ENCODE measurements at regions not wholly inside any gene's neighbourhood (a gene's known extent, or its start where the extent isn't known, plus 50 kb on each side); places are given as distances from the start of the nearest gene placed in this dataset.

- ATAC-seq = no peak
- no peak for TF ChIP-seq ARNTL (CRISPR knock-in tag; IDR thresholded peaks at IDR 0.05; ENCODE audit: borderline replicate concordance, low read depth)
- TF ChIP-seq, protein P1, sequence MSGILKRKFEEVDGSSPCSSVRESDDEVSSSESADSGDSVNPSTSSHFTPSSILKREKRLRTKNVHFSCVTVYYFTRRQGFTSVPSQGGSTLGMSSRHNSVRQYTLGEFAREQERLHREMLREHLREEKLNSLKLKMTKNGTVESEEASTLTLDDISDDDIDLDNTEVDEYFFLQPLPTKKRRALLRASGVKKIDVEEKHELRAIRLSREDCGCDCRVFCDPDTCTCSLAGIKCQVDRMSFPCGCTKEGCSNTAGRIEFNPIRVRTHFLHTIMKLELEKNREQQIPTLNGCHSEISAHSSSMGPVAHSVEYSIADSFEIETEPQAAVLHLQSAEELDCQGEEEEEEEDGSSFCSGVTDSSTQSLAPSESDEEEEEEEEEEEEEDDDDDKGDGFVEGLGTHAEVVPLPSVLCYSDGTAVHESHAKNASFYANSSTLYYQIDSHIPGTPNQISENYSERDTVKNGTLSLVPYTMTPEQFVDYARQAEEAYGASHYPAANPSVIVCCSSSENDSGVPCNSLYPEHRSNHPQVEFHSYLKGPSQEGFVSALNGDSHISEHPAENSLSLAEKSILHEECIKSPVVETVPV (CRISPR knock-in tag; IDR thresholded peaks at IDR 0.05) = no peak
- TF ChIP-seq ZNF70 (CRISPR knock-in tag; IDR thresholded peaks at IDR 0.05) = no peak
- no peak for TF ChIP-seq ESRRG (CRISPR knock-in tag; IDR thresholded peaks at IDR 0.05)
- TF ChIP-seq RARB (CRISPR knock-in tag; IDR thresholded peaks at IDR 0.05) = no peak
- TF ChIP-seq CREB5 (CRISPR knock-in tag; IDR thresholded peaks at IDR 0.05; ENCODE audit: low read depth) = no peak
- TF ChIP-seq TOX (CRISPR knock-in tag; IDR thresholded peaks at IDR 0.05; ENCODE audit: borderline replicate concordance) = no peak
- TF ChIP-seq BACH2 (CRISPR knock-in tag; IDR thresholded peaks at IDR 0.05; ENCODE audit: borderline replicate concordance) = no peak
- no peak for TF ChIP-seq PPARA (CRISPR knock-in tag; IDR thresholded peaks at IDR 0.05; ENCODE audit: borderline replicate concordance)
- TF ChIP-seq ZNF565 (CRISPR knock-in tag; conservative IDR thresholded peaks at IDR 0.05; ENCODE audit: low read depth) = no peak
- TF ChIP-seq ZFP30 (CRISPR knock-in tag; IDR thresholded peaks at IDR 0.05) = no peak
- no peak for TF ChIP-seq ZNF8 (CRISPR knock-in tag; IDR thresholded peaks at IDR 0.05)
- TF ChIP-seq TCF4 (CRISPR knock-in tag; IDR thresholded peaks at IDR 0.05; ENCODE audit: borderline replicate concordance) = no peak
- TF ChIP-seq ZFP3 (CRISPR knock-in tag; IDR thresholded peaks at IDR 0.05) = no peak
- TF ChIP-seq ZC3H10 (CRISPR knock-in tag; IDR thresholded peaks at IDR 0.05) = no peak
- TF ChIP-seq ISL1 (CRISPR knock-in tag; IDR thresholded peaks at IDR 0.05) = no peak
- TF ChIP-seq, protein P2, sequence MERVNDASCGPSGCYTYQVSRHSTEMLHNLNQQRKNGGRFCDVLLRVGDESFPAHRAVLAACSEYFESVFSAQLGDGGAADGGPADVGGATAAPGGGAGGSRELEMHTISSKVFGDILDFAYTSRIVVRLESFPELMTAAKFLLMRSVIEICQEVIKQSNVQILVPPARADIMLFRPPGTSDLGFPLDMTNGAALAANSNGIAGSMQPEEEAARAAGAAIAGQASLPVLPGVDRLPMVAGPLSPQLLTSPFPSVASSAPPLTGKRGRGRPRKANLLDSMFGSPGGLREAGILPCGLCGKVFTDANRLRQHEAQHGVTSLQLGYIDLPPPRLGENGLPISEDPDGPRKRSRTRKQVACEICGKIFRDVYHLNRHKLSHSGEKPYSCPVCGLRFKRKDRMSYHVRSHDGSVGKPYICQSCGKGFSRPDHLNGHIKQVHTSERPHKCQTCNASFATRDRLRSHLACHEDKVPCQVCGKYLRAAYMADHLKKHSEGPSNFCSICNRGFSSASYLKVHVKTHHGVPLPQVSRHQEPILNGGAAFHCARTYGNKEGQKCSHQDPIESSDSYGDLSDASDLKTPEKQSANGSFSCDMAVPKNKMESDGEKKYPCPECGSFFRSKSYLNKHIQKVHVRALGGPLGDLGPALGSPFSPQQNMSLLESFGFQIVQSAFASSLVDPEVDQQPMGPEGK (CRISPR knock-in tag; IDR thresholded peaks at IDR 0.05; ENCODE audit: borderline replicate concordance) = no peak
Measured at GRCh38 chr15:87200149-87200548, 1056.4 kb downstream of the NTRK3 start.

GRCh38 chr15:87197981-87198380 lies 1058.6 kb downstream of the NTRK3 start:
- ATAC-seq = no peak
- no peak for TF ChIP-seq ZNF70 (CRISPR knock-in tag; IDR thresholded peaks at IDR 0.05)
- no peak for TF ChIP-seq BACH2 (CRISPR knock-in tag; IDR thresholded peaks at IDR 0.05; ENCODE audit: borderline replicate concordance)
- no peak for TF ChIP-seq ZNF8 (CRISPR knock-in tag; IDR thresholded peaks at IDR 0.05)
- no peak for TF ChIP-seq TOX (CRISPR knock-in tag; IDR thresholded peaks at IDR 0.05; ENCODE audit: borderline replicate concordance)
- TF ChIP-seq ZNF565 (CRISPR knock-in tag; conservative IDR thresholded peaks at IDR 0.05; ENCODE audit: low read depth) = no peak
- TF ChIP-seq RARB (CRISPR knock-in tag; IDR thresholded peaks at IDR 0.05) = no peak
- no peak for TF ChIP-seq SNAI2 (CRISPR knock-in tag; IDR thresholded peaks at IDR 0.05)
- no peak for TF ChIP-seq ZFP30 (CRISPR knock-in tag; IDR thresholded peaks at IDR 0.05)
- TF ChIP-seq ESRRG (CRISPR knock-in tag; IDR thresholded peaks at IDR 0.05) = no peak
- TF ChIP-seq, protein P3, sequence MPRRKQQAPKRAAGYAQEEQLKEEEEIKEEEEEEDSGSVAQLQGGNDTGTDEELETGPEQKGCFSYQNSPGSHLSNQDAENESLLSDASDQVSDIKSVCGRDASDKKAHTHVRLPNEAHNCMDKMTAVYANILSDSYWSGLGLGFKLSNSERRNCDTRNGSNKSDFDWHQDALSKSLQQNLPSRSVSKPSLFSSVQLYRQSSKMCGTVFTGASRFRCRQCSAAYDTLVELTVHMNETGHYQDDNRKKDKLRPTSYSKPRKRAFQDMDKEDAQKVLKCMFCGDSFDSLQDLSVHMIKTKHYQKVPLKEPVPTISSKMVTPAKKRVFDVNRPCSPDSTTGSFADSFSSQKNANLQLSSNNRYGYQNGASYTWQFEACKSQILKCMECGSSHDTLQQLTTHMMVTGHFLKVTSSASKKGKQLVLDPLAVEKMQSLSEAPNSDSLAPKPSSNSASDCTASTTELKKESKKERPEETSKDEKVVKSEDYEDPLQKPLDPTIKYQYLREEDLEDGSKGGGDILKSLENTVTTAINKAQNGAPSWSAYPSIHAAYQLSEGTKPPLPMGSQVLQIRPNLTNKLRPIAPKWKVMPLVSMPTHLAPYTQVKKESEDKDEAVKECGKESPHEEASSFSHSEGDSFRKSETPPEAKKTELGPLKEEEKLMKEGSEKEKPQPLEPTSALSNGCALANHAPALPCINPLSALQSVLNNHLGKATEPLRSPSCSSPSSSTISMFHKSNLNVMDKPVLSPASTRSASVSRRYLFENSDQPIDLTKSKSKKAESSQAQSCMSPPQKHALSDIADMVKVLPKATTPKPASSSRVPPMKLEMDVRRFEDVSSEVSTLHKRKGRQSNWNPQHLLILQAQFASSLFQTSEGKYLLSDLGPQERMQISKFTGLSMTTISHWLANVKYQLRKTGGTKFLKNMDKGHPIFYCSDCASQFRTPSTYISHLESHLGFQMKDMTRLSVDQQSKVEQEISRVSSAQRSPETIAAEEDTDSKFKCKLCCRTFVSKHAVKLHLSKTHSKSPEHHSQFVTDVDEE (CRISPR knock-in tag; IDR thresholded peaks at IDR 0.05) = no peak
- TF ChIP-seq, protein P1 (CRISPR knock-in tag; IDR thresholded peaks at IDR 0.05) = no peak
- TF ChIP-seq ZFP3 (CRISPR knock-in tag; IDR thresholded peaks at IDR 0.05) = no peak
- TF ChIP-seq, protein P2 (CRISPR knock-in tag; IDR thresholded peaks at IDR 0.05; ENCODE audit: borderline replicate concordance) = no peak
- TF ChIP-seq, protein P4, sequence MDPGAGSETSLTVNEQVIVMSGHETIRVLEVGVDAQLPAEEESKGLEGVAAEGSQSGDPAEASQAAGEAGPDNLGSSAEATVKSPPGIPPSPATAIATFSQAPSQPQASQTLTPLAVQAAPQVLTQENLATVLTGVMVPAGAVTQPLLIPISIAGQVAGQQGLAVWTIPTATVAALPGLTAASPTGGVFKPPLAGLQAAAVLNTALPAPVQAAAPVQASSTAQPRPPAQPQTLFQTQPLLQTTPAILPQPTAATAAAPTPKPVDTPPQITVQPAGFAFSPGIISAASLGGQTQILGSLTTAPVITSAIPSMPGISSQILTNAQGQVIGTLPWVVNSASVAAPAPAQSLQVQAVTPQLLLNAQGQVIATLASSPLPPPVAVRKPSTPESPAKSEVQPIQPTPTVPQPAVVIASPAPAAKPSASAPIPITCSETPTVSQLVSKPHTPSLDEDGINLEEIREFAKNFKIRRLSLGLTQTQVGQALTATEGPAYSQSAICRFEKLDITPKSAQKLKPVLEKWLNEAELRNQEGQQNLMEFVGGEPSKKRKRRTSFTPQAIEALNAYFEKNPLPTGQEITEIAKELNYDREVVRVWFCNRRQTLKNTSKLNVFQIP (CRISPR knock-in tag; IDR thresholded peaks at IDR 0.05; ENCODE audit: borderline replicate concordance, low read depth) = no peak

All from SK-N-SH treated with all-trans-retinoic acid at 6 μM for 48 hours (cell line).